Effector CD8-positive, alpha-beta T cell (primary cell): ENCODE measurements at regions not wholly inside any gene's neighbourhood (a gene's known extent, or its start where the extent isn't known, plus 50 kb on each side); places are given as distances from the start of the nearest gene placed in this dataset.

Experiments
- DNase-seq: peaks from one replicate; lab custom pipeline; 2025; lab: John Stamatoyannopoulos, UW

GRCh38 chr2:23286758-23287704, 97.9 kb upstream of the KLHL29 start:
- no peak for DNase-seq

DNA sequence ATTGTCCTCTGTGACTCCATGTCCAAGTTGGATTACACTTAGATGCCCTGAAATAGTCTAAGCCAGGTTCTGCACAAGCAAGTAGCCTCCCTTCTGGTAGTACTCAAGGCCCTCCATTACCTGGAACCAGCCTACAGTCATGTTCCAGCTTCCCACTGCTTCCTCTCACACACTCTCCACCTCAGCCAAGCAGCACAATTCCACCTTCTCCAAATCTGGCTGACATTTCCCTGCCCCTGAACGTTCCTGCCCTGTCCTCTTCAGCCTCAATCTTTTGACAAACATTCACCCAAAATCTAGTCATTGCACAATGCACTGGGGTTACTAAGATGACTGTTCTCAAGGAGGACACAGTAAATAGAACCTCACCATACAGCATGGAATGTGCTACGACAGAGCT, 95.3 kb upstream of the KLHL29 start:
- DNase-seq, result no peak

DNA sequence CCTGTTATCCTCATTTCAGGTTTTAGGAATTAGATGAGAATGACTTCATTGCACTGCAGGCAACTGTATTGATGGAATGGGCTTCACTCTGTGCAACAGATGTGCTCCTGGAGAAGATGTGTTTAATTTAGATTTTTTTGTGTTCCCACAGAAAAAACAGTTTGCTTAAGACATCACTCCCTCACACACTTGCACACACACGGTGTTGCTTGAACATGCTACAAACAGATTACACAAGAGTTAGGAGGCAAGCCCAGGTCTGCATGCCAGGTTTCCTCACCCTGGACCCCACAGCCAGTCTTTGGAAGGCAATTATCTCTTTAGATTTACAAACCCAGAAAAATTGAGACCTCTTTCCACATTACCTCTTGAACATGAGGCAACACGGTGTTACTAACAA, 93.7 kb upstream of the KLHL29 start:
- no peak for DNase-seq

- DNase-seq, result no peak
Observed at GRCh38 chr2:23292024-23292423, 93.0 kb upstream of the KLHL29 start.

DNA sequence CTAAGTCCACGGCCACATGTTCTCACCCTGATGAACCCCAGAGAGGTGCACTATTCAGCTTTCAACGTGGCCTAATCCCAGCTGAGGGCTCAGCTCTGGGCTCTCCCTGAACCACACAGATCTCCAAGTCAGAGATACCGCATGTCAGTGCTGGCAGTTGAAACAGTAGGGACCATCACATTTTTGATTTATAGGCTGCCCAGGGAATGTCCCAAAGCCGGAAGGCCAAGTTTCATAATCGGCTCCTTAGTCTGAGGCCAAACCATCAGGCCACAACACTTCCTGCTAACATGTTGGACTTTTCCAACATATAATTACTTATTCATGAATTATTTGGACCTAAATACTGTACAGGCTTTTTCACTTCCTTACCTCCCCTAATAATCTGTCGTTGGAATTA, 91.9 kb upstream of the KLHL29 start:
- DNase-seq, result no peak

- no peak for DNase-seq
Observed at GRCh38 chr2:23293731-23294130, 91.2 kb upstream of the KLHL29 start.

- DNase-seq, result no peak
Observed at GRCh38 chr2:23294238-23294637, 90.7 kb upstream of the KLHL29 start.

- DNase-seq, result no peak
Observed at GRCh38 chr2:23296691-23297090, 88.3 kb upstream of the KLHL29 start.

DNA sequence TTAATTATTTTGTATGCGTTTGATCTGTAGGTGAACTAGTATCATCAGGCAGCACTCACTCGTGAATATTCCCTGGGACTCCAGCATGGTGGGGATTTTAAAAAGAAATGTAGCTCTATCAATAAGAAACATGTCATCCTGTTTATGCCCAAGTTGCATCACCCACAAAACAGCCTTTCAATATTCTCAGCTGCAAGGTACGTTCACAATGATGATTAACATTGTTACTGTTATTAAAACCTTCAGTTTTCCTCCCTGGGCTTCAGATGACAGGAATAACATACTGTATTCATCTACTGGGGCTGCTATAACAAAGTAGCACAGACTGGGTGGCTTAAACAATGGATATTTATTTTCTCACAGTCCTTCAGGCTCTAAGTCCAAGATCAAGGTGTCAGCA, 87.9 kb upstream of the KLHL29 start:
- no peak for DNase-seq

GRCh38 chr2:23298551-23298950, 86.4 kb upstream of the KLHL29 start:
- no peak for DNase-seq

GRCh38 chr2:23299476-23300195, 85.3 kb upstream of the KLHL29 start:
- no peak for DNase-seq

DNA sequence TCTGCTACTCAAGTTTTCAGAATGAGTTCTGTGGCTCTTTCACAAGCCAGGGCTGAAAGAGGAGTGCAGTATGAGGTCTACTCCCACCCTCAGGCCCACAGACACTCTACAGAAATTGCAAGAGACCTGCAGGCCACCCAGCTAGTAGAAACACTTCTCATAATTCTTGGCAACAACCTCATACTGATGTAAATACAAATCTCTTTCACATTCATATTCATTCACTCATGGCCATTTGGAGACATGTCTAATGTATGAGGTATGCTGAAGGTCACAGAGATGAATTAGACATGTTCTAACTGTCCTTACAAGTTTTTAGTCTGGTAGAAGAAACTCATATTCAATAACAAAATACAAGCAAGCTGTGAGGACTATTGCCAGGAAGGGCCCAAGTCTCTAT, 83.8 kb upstream of the KLHL29 start:
- DNase-seq, result no peak

- DNase-seq, result no peak
Observed at GRCh38 chr2:23302591-23302990, 82.4 kb upstream of the KLHL29 start.

- no peak for DNase-seq
Observed at GRCh38 chr2:23306401-23306800, 78.6 kb upstream of the KLHL29 start.

DNA sequence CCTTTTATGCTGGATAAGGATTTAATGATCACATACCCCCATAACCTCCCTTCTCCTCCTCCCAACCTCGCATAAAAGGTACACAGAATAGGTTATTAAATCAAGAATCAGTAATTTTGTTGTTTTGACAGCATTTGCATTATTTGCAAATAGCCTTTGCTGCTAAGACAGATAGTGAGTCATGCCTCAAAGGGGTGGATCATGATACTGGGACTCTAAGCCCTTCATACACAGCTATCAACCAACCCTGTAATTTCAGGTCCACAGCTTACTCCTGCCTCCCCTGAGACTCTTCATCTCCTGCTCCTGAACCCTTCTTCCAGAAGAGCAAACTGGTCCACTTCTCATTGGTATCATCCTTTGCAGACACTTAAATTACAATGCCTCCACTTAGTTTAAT, 73.8 kb upstream of the KLHL29 start:
- DNase-seq, result no peak

DNA sequence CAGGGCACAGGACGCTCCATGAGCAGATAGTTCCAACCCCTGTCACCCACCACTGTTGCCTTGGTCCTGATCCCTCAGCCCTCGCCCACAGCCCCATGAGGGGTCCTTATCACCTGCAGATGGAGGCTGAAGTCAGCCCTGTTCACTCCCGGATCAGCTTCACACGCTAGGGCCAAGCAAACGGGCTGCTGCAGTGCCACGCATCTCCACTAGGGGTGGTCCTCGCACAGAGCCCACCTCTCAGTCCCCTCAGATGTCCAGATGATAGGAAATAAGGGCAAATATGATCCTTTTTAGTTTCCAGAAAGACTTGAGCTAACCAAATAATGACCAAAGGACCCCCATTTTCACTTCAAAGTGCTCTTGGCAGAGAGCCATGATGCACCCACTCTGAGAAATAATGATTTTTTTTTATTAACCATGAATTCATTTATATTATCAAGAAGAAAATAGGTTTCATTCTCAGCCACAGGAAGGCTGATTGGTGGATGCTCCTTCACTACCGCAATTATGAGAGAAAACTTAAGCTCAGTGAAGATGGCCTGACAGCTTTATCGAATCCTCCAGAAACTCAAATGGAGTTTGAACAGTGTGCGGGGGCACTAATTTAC, 71.9 kb upstream of the KLHL29 start:
- no peak for DNase-seq

DNA sequence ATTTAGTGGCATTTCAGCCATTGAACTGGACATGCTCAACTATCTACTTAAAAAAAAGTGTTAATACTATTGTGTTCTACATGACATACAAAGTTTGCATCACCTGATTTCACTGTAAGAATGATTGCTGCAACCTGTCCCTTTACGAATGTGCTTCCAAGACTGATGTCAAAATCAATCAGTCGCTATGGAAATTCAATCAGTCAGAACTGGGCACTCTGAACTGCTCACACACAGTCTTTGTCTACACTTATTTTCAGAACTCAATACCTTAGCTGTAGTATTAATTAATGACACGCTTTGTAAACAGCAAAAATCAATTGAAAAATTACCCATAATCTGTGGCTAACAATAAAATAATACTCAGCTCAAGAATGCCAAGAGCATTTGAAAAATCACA, 70.3 kb upstream of the KLHL29 start:
- no peak for DNase-seq

- DNase-seq, result no peak
Observed at GRCh38 chr2:23320058-23320457, 64.9 kb upstream of the KLHL29 start.

- no peak for DNase-seq
Observed at GRCh38 chr2:23321751-23322150, 63.2 kb upstream of the KLHL29 start.

DNA sequence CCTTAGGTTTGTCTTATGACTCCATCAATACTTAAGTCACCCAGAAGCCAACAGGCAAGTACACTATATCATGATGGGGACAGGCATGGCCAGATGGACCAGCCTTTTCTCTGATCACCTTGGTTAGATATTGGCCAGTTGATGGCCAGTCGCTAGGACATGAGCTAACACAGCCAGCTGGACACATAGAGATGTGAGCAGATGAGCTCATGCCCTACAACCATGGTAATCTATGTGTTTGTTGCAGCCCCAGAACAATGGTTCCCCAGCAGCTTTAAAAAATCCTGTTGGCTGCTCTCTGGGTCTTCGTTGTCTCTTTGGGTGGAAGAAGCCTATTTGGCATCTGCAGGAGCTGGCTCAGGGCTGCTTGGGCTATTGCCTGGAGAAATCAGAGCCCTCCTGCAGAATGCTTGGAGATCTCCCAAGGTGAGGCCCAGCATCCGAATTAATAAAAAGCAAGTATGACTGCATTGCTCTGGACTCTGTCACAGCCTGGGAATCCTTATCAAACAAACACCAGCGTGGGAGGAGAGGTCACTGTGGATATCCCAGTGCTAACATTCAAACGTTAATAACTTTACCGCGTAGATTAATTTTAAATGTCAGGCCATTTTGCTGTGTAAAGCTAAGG, 62.3 kb upstream of the KLHL29 start:
- no peak for DNase-seq

- no peak for DNase-seq
Observed at GRCh38 chr2:23323198-23323916, 61.6 kb upstream of the KLHL29 start.
